Glutamatergic neuron (in vitro differentiated cells): ENCODE measurements at regions not wholly inside any gene's neighbourhood (a gene's known extent, or its start where the extent isn't known, plus 50 kb on each side); places are given as distances from the start of the nearest gene placed in this dataset.

Experiments
- DNase-seq: peaks from one replicate; pipeline ENCODE4 v3.0.0; 2022
- H3K27ac Mint-ChIP-seq: one replicate; pipeline ENCODE4 v1.8.0; 2020; ENCODE audit warnings: mild to moderate bottlenecking, mixed read lengths, inconsistent platforms; ENCODE audit not compliant: unreplicated experiment
- H3K27me3 Mint-ChIP-seq: one replicate; pipeline ENCODE4 v1.8.0; 2020; ENCODE audit warnings: mild to moderate bottlenecking, moderate library complexity, mixed read lengths, inconsistent platforms; ENCODE audit not compliant: unreplicated experiment
- H3K36me3 Mint-ChIP-seq: one replicate; pipeline ENCODE4 v1.8.0; 2020; ENCODE audit warnings: mild to moderate bottlenecking, mixed read lengths, inconsistent platforms; ENCODE audit not compliant: unreplicated experiment
- H3K4me1 Mint-ChIP-seq: one replicate; pipeline ENCODE4 v1.8.0; 2020; ENCODE audit warnings: mild to moderate bottlenecking, low read depth, mixed read lengths, inconsistent platforms; ENCODE audit not compliant: unreplicated experiment
- H3K4me3 Mint-ChIP-seq: one replicate; pipeline ENCODE4 v1.8.0; 2020; ENCODE audit warnings: mild to moderate bottlenecking, mixed read lengths, inconsistent platforms; ENCODE audit not compliant: unreplicated experiment
- H3K9me3 Mint-ChIP-seq: one replicate; pipeline ENCODE4 v1.8.0; 2020; ENCODE audit warnings: mild to moderate bottlenecking, moderate library complexity, mixed read lengths, inconsistent platforms; ENCODE audit not compliant: unreplicated experiment
- TF ChIP-seq, protein P1 (sequence below): fragments of 200-600 bp; sonication (generic); IDR thresholded peaks from one replicate; pipeline ENCODE4 v1.5.0; 2021; ENCODE audit not compliant: partially characterized antibody, unreplicated experiment

DNA sequence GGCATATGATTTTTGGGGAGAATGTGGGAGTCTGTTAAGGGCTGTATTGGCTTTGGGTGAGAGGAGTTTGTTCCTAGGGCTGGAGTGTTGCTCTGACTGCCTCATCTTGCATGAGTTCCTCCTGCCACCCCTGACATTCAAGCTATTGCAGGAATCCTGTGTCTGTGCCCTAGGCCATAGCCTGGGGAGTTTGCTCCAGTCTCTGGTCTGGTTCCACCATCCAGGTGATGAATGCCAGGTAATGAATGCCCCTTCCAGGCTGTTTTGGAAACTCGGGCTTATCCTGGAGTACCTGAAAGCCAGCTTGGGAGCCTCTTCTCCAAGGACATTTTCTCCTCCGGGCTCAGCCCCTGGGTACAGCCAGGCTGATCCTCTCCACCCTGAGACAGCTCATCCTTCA, 117.0 kb upstream of the IRX3 start:
- no peak for DNase-seq
- Mint-ChIP-seq H3K4me1 (peaks cover 2% of the 10 kb centered on the region), H3K9me3 (peaks cover 4% of the 10 kb centered on the region), H3K27ac (no peak overlapping the region), H3K4me3 (no peak overlapping the region), H3K27me3 (no peaks in the 10 kb centered on the region), H3K36me3 (no peaks in the 10 kb centered on the region)
- TF ChIP-seq, protein P1, sequence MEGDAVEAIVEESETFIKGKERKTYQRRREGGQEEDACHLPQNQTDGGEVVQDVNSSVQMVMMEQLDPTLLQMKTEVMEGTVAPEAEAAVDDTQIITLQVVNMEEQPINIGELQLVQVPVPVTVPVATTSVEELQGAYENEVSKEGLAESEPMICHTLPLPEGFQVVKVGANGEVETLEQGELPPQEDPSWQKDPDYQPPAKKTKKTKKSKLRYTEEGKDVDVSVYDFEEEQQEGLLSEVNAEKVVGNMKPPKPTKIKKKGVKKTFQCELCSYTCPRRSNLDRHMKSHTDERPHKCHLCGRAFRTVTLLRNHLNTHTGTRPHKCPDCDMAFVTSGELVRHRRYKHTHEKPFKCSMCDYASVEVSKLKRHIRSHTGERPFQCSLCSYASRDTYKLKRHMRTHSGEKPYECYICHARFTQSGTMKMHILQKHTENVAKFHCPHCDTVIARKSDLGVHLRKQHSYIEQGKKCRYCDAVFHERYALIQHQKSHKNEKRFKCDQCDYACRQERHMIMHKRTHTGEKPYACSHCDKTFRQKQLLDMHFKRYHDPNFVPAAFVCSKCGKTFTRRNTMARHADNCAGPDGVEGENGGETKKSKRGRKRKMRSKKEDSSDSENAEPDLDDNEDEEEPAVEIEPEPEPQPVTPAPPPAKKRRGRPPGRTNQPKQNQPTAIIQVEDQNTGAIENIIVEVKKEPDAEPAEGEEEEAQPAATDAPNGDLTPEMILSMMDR: no peak

GRCh38 chr16:54402873-54403272, 116.3 kb upstream of the IRX3 start:
- TF ChIP-seq, protein P1: no peak
- H3K4me1 Mint-ChIP-seq: peaks cover 2% of the 10 kb centered on the region

GRCh38 chr16:54402270-54402669, 115.7 kb upstream of the IRX3 start:
- Mint-ChIP-seq H3K27me3 (no peaks in the 10 kb centered on the region), H3K36me3 (no peaks in the 10 kb centered on the region), H3K27ac (no peak overlapping the region), H3K4me1 (peaks cover 2% of the 10 kb centered on the region), H3K9me3 (peaks cover 2% of the 10 kb centered on the region), H3K4me3 (no peak overlapping the region)
- no peak for DNase-seq
- TF ChIP-seq, protein P1: no peak

More at GRCh38 chr16:54402873-54403272, 116.3 kb upstream of the IRX3 start:
- Mint-ChIP-seq H3K36me3 (no peaks in the 10 kb centered on the region), H3K27me3 (no peaks in the 10 kb centered on the region), H3K27ac (no peak overlapping the region), H3K9me3 (peaks cover 4% of the 10 kb centered on the region), H3K4me3 (no peak overlapping the region)
- no peak for DNase-seq

GRCh38 chr16:54400261-54400660, 113.7 kb upstream of the IRX3 start:
- no peaks in the 10 kb centered on the region for H3K36me3 Mint-ChIP-seq

GRCh38 chr16:54398986-54399385, 112.4 kb upstream of the IRX3 start:
- TF ChIP-seq, protein P1: no peak
- DNase-seq: no peak
- H3K27me3 Mint-ChIP-seq: no peaks in the 10 kb centered on the region
- H3K4me3 Mint-ChIP-seq: no peak overlapping the region
- H3K9me3 Mint-ChIP-seq: peaks cover 2% of the 10 kb centered on the region
- peaks cover 2% of the 10 kb centered on the region for H3K4me1 Mint-ChIP-seq
- no peak overlapping the region for H3K27ac Mint-ChIP-seq
- no peaks in the 10 kb centered on the region for H3K36me3 Mint-ChIP-seq

More at GRCh38 chr16:54400261-54400660, 113.7 kb upstream of the IRX3 start:
- TF ChIP-seq, protein P1: no peak
- peaks cover 2% of the 10 kb centered on the region for H3K9me3 Mint-ChIP-seq
- H3K27ac Mint-ChIP-seq: no peak overlapping the region
- no peak overlapping the region for H3K4me3 Mint-ChIP-seq
- H3K4me1 Mint-ChIP-seq: peaks cover 2% of the 10 kb centered on the region
- no peak for DNase-seq
- H3K27me3 Mint-ChIP-seq: no peaks in the 10 kb centered on the region
